ENCODE measurements at regions not wholly inside any gene's neighbourhood (a gene's known extent, or its start where the extent isn't known, plus 50 kb on each side); places are given as distances from the start of the nearest gene placed in this dataset.

GRCh38 chr9:90198956-90199355, 443.7 kb downstream of the DIRAS2 start:
- TF ChIP-seq, protein P1, sequence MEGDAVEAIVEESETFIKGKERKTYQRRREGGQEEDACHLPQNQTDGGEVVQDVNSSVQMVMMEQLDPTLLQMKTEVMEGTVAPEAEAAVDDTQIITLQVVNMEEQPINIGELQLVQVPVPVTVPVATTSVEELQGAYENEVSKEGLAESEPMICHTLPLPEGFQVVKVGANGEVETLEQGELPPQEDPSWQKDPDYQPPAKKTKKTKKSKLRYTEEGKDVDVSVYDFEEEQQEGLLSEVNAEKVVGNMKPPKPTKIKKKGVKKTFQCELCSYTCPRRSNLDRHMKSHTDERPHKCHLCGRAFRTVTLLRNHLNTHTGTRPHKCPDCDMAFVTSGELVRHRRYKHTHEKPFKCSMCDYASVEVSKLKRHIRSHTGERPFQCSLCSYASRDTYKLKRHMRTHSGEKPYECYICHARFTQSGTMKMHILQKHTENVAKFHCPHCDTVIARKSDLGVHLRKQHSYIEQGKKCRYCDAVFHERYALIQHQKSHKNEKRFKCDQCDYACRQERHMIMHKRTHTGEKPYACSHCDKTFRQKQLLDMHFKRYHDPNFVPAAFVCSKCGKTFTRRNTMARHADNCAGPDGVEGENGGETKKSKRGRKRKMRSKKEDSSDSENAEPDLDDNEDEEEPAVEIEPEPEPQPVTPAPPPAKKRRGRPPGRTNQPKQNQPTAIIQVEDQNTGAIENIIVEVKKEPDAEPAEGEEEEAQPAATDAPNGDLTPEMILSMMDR (optimal IDR thresholded peaks at IDR 0.05 in 1 of 3, IDR thresholded peaks at IDR 0.05 in 1 of 3, conservative IDR thresholded peaks at IDR 0.05 in 1 of 3; ENCODE audit: extremely low read depth in 1 of 3, insufficient read depth in 2 of 3, low read length in 3 of 3): no peak
- no peak for TF ChIP-seq EZH2 (IDR thresholded peaks at IDR 0.05; ENCODE audit: low read length)

Data from keratinocyte (primary cell).